ENCODE measurements at regions not wholly inside any gene's neighbourhood (a gene's known extent, or its start where the extent isn't known, plus 50 kb on each side); places are given as distances from the start of the nearest gene placed in this dataset.

- intact Hi-C loops (cut with micrococcal nuclease), result no loop called here
- Mint-ChIP-seq H3K27me3 (ENCODE audit: insufficient read depth, unreplicated experiment) (no peaks in the 10 kb centered on the region), H3K9me3 (ENCODE audit: unreplicated experiment) (no peaks in the 10 kb centered on the region), H3K4me1 (ENCODE audit: insufficient read depth, unreplicated experiment) (no peaks in the 10 kb centered on the region), H3K4me3 (ENCODE audit: unreplicated experiment) (no peak overlapping the region), H3K27ac (ENCODE audit: low read depth, unreplicated experiment) (no peak overlapping the region), H3K36me3 (ENCODE audit: insufficient read depth, unreplicated experiment) (no peaks in the 10 kb centered on the region)
- no peak for TF ChIP-seq CTCF (IDR thresholded peaks at IDR 0.05; ENCODE audit: unreplicated experiment)
- POLR2A ChIA-PET, result interaction anchor here (0.7 kb wide), 1 partner anchor 419 kb away, joined by 3 read pairs; no protein-coding TSS in a partner anchor
- DNase-seq (ENCODE audit: unreplicated experiment), result no peak
- BruUV-seq (replicated peaks), result no TSS peak
- CTCF ChIA-PET, result no interaction called here
Measured at GRCh38 chr6:132020138-132020581, 69.0 kb upstream of the CCN2 start.

DNA sequence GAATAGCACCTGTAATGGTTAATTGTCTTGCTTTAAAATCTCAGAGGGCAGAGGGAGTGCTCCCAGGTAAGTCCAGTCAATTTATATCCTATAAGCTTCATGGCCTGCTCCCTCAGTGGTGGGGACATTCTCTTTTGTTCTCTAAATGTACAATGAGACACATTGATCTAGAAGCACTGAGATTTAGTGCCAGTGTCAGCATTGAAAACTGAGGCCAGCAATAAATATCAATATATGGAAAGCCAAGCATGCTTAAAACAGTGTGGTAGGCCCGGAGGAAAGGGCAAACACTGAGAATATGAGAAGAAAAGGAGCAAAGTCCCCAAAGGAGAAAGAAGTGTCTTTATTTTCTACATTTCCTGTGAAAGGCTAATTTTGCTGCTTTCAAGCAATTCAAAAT is 68.4 kb upstream of the CCN2 start:
- Mint-ChIP-seq H3K27ac (ENCODE audit: low read depth, unreplicated experiment) (no peak overlapping the region), H3K27me3 (ENCODE audit: insufficient read depth, unreplicated experiment) (no peaks in the 10 kb centered on the region), H3K4me3 (ENCODE audit: unreplicated experiment) (no peak overlapping the region), H3K9me3 (ENCODE audit: unreplicated experiment) (no peaks in the 10 kb centered on the region), H3K36me3 (ENCODE audit: insufficient read depth, unreplicated experiment) (no peaks in the 10 kb centered on the region), H3K4me1 (ENCODE audit: insufficient read depth, unreplicated experiment) (no peaks in the 10 kb centered on the region)
- POLR2A ChIA-PET, result no interaction called here
- no peak for DNase-seq (ENCODE audit: unreplicated experiment)
- no peak for TF ChIP-seq CTCF (IDR thresholded peaks at IDR 0.05; ENCODE audit: unreplicated experiment)
- CTCF ChIA-PET, result interaction anchor here (0.7 kb wide), 1 partner anchor 1183 kb away, joined by 3 read pairs; no protein-coding TSS in a partner anchor
- intact Hi-C loops (cut with micrococcal nuclease), result no loop called here
- no TSS peak for BruUV-seq (replicated peaks)

DNA sequence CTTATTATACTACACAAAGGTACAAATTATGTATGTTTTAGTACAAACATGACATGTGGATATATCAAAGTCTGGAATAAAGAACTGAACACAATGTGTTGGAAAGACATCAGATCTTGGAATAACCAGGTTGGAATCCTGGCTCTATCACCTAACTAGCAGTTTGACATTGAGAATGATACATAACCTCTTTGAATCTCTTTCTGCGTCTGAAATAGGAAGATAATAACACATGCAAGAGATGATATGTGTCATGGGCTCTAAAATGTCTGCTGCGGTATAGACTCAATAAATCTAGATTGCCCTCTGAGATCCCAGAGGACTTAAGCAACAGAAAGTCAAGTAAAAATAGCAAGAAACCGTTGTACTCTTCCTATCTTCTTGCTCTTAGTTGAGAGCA is 66.8 kb upstream of the CCN2 start:
- Mint-ChIP-seq H3K4me1 (ENCODE audit: insufficient read depth, unreplicated experiment) (no peaks in the 10 kb centered on the region), H3K27me3 (ENCODE audit: insufficient read depth, unreplicated experiment) (no peaks in the 10 kb centered on the region), H3K36me3 (ENCODE audit: insufficient read depth, unreplicated experiment) (no peaks in the 10 kb centered on the region), H3K9me3 (ENCODE audit: unreplicated experiment) (no peaks in the 10 kb centered on the region), H3K4me3 (ENCODE audit: unreplicated experiment) (no peak overlapping the region), H3K27ac (ENCODE audit: low read depth, unreplicated experiment) (no peak overlapping the region)
- no peak for DNase-seq (ENCODE audit: unreplicated experiment)
- no peak for TF ChIP-seq CTCF (IDR thresholded peaks at IDR 0.05; ENCODE audit: unreplicated experiment)
- ChIA-PET CTCF (no interaction called here), POLR2A (no interaction called here)
- intact Hi-C loops (cut with micrococcal nuclease), result no loop called here
- no TSS peak for BruUV-seq (replicated peaks)

DNA sequence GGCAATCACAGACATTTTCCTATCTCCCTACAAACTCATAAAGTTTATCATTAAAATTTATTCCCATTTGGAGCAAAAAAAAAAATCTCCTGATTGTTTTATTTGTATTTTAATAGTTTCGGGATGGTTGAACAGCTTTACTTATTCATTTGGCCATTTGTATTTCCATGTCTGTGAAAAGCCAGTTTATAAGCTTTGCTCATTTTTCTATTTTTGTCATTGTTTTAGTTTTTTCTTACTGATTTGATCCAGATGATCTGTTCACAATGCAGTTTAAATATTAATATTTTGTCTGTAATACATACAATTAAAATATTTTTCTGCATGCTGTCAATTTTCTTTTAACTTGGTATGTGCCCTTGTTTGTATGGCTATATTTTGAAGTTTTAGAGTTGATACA is 65.2 kb upstream of the CCN2 start:
- no peak for DNase-seq (ENCODE audit: unreplicated experiment)
- BruUV-seq (replicated peaks), result no TSS peak
- H3K9me3 Mint-ChIP-seq (ENCODE audit: unreplicated experiment), result no peaks in the 10 kb centered on the region
- intact Hi-C loops (cut with micrococcal nuclease), result no loop called here
- no peak overlapping the region for H3K27ac Mint-ChIP-seq (ENCODE audit: low read depth, unreplicated experiment)
- no peaks in the 10 kb centered on the region for H3K4me1 Mint-ChIP-seq (ENCODE audit: insufficient read depth, unreplicated experiment)
- ChIA-PET CTCF (interaction anchor here (0.7 kb wide), 1 partner anchor 211 kb away, joined by 3 read pairs; no protein-coding TSS in a partner anchor), POLR2A (no interaction called here)
- no peaks in the 10 kb centered on the region for H3K27me3 Mint-ChIP-seq (ENCODE audit: insufficient read depth, unreplicated experiment)
- no peak overlapping the region for H3K4me3 Mint-ChIP-seq (ENCODE audit: unreplicated experiment)
- no peak for TF ChIP-seq CTCF (IDR thresholded peaks at IDR 0.05; ENCODE audit: unreplicated experiment)
- H3K36me3 Mint-ChIP-seq (ENCODE audit: insufficient read depth, unreplicated experiment), result no peaks in the 10 kb centered on the region
